ENCODE measurements at regions not wholly inside any gene's neighbourhood (a gene's known extent, or its start where the extent isn't known, plus 50 kb on each side); places are given as distances from the start of the nearest gene placed in this dataset.

DNA sequence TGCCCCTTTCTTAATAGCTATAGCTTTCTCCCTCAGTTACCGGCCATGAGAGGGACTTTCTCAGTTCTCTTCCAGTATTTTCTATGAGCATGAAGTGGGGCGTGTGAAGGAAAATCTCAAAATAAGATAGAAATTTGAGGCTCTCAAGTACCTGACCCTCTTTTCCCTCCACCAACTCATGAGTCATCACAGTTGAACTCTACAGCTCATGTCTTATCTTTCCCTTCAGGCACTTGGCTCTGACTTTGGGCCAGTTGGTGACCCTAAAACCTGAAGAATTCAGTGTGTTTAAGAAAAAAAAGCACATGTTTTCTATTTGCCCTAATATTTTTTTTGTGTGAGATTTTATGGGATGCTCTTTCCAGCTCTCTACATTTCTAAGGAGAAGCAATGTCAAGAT lies 896.7 kb upstream of the ZEB2 start:
- DNase-seq (ENCODE audit: low spot score) = no peak
- ATAC-seq (ENCODE audit: low FRiP score) = no peak
- TF ChIP-seq, protein P1, sequence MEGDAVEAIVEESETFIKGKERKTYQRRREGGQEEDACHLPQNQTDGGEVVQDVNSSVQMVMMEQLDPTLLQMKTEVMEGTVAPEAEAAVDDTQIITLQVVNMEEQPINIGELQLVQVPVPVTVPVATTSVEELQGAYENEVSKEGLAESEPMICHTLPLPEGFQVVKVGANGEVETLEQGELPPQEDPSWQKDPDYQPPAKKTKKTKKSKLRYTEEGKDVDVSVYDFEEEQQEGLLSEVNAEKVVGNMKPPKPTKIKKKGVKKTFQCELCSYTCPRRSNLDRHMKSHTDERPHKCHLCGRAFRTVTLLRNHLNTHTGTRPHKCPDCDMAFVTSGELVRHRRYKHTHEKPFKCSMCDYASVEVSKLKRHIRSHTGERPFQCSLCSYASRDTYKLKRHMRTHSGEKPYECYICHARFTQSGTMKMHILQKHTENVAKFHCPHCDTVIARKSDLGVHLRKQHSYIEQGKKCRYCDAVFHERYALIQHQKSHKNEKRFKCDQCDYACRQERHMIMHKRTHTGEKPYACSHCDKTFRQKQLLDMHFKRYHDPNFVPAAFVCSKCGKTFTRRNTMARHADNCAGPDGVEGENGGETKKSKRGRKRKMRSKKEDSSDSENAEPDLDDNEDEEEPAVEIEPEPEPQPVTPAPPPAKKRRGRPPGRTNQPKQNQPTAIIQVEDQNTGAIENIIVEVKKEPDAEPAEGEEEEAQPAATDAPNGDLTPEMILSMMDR (IDR thresholded peaks at IDR 0.05) = no peak

DNA sequence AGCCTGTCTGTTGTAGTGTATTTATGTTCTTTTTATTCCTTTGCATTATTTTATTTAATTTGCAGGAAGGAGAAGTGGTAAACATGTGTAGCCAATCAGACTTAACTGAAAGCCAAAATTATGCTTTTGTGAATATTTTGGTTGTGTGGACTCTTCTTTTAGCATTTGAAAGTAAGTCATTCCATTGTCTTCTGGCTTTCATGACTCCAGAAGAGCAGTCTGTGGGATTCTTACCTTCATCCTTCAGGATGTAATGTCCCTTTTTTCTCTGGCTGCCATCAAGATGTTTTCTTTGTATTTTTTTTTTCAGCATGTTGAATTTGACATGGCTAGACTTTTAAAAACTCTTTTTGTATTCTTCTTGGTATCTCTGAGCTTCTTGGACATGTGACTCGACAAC lies 895.2 kb upstream of the ZEB2 start:
- no peak for ATAC-seq (ENCODE audit: low FRiP score)
- no peak for DNase-seq (ENCODE audit: low spot score)
- TF ChIP-seq, protein P1 (IDR thresholded peaks at IDR 0.05) = no peak

- TF ChIP-seq, protein P1 (IDR thresholded peaks at IDR 0.05) = no peak
- DNase-seq (ENCODE audit: low spot score) (no peak), ATAC-seq (ENCODE audit: low FRiP score) (no peak)
These were observed 893.5 kb upstream of the ZEB2 start for GRCh38 chr2:145413261-145414030.

DNA sequence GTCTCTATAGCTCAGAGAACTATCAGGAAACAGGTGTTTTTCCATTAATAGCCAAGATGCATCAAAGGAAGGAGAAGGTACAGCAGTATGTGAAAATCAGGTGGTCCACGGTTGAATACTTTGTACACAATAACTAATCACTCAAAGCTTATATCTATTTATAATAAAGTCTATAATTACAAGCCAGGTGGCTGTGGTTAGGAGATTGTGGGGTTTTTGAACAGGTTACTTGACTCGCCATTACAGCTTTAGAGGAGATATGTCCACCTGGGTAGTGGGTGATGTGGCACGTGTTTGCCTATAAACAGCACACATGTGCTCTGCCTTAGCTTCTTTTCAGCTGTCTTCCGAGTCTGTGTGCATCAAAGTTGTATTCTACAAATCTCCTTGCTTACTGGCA lies 892.2 kb upstream of the ZEB2 start:
- DNase-seq (ENCODE audit: low spot score) (no peak), ATAC-seq (ENCODE audit: low FRiP score) (no peak)
- TF ChIP-seq, protein P1 (IDR thresholded peaks at IDR 0.05) = no peak

- no peak for ATAC-seq (ENCODE audit: low FRiP score)
- DNase-seq (ENCODE audit: low spot score) = no peak
- TF ChIP-seq, protein P1 (IDR thresholded peaks at IDR 0.05) = no peak
These were observed 891.6 kb upstream of the ZEB2 start for GRCh38 chr2:145411493-145411892.

GRCh38 chr2:145410086-145410485 lies 890.2 kb upstream of the ZEB2 start:
- TF ChIP-seq, protein P1 (IDR thresholded peaks at IDR 0.05) = no peak
- no peak for ATAC-seq (ENCODE audit: low FRiP score)

GRCh38 chr2:145408980-145409379 lies 889.1 kb upstream of the ZEB2 start:
- ATAC-seq (ENCODE audit: low FRiP score) = no peak
- TF ChIP-seq, protein P1 (IDR thresholded peaks at IDR 0.05) = no peak
- DNase-seq (ENCODE audit: low spot score) = no peak

More at GRCh38 chr2:145410086-145410485, 890.2 kb upstream of the ZEB2 start:
- no peak for DNase-seq (ENCODE audit: low spot score)

Measured in omental fat pad (tissue), 3 donors.